KG1 (cell line): ENCODE measurements at regions not wholly inside any gene's neighbourhood (a gene's known extent, or its start where the extent isn't known, plus 50 kb on each side); places are given as distances from the start of the nearest gene placed in this dataset.

Experiments
- DNase-seq: peaks from one replicate; lab custom pipeline; 2025; lab: John Stamatoyannopoulos, UW

DNA sequence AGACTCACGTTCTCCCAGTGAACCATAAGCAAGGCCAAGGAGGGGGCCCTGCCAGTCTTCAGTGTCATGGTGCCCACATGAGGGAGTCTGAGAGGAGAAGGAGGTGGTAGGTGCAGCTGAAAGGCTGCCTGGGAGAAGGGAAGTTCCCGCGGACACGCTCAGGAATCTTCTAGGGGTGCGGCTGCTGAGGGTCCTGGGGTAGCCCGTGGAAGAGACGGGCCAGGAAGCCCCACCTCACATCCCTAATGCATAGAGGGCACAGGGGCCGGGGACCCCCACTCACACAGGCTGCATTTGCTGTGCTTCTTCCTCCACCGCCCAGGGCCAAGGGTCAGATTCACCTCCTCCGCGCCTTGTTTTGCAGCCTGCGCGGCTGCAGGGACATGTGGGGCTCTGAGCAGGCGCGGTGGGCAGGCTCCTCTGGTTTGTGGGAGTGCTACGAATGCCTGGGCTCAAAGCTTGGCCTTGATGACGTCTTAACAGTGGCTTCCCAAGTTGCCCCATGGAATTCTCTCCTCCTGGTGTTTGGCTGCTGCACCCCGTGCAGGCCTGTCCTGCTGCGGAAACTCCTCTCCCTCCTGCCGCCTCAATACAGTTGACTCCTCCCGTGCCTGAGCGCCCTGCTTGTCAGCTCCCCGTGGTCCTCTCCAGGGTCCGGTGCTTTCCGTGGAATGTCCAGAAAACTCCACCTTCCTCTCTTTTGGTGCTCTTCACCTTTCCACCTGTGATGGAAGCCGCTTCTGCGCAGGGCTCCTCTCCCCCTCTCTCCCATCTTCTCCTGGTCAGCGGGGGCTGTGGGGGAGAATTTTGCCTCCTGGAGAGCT is 95.7 kb downstream of the VAPA start:
- DNase-seq: no peak

- DNase-seq: no peak
These were observed 96.8 kb downstream of the VAPA start for GRCh38 chr18:10010611-10011015.

GRCh38 chr18:10011061-10011460 is 97.2 kb downstream of the VAPA start:
- no peak for DNase-seq

GRCh38 chr18:10011751-10012150 is 97.9 kb downstream of the VAPA start:
- DNase-seq: no peak

- DNase-seq: no peak
These were observed 98.7 kb downstream of the VAPA start for GRCh38 chr18:10012526-10012925.

DNA sequence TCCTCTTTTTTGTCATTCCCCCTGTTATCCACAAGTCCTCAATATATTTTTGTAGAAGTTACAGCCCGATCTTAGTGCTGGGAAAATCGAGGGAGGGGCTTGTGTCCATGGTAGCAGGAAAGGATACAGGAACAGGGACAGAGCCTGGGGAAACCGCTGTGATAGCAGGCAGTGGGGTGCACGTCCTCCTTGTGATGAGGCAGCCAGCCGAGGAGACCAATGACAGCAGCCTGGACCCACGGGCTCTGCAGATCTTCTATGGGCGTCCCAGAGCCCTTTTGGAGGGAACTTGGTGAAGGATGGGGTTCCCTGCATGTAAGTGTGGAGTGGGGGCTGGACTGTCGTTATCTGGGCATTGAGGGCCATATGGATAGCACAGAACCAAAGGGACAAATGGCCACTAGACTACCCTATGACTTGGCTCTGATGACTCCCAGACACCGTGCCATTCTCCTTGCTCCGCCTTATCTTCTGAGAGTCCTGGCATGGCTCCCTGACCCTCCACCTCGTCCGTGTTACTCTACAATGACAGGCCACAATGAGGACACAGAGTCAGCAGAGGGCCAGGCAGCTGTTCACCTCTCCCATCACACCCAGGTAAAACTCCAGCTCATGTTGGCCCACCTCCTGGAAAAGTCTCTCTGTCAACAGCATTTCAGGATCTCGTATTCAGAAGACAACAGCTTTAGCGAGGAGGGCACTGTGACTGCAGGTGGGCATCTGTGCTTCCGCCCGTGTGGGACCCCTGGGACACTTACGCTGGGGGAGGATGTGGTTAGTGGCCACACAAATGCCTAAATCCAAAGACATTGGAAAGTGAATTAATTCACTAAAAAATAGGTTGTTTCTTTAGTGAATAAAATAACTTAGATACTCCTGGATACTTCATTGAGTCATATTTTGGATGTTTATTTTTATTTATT is 100.1 kb downstream of the VAPA start:
- no peak for DNase-seq

GRCh38 chr18:10015288-10015701 is 101.5 kb downstream of the VAPA start:
- DNase-seq: no peak

DNA sequence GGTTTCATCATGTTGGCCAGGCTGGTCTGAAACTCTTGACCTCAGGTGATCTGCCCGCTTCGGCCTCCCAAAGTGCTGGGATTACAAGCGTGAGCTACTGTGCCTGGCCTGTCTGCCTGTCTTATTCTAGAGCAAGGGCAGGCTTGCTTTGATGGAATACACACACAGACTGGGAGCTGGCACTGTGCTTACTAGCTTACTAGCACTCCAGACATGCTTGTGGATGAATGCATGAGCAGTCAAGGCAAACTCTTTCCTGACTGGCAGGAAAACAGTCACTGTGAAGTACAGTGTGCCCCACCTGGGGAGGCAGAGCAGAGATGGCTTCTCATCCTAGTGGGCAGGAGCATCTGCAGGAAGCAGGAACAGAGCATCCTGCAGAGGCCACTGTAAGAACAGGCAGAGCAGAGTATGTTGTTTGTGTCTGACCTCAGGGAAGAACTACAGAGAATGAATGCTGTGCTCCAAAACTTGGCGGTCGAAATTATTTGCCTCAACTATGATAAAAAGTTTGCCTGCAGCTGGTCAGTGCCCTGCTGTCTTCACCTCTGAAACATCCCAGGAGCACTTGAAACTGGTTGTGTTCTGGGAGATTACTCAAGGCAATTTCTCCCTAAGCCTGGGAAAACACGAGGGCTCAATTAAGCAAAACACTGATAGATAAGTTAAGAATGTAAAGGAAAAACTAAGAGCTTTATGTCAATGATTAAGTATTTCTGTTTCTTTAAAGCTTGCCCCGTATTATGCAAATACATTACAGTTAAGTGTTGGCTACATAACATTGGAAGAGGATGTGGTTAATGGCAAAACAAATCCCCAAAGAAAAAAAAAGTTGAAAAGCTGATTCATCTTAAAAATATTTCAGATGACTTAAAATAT is 102.4 kb downstream of the VAPA start:
- no peak for DNase-seq

GRCh38 chr18:10017043-10017442 is 103.2 kb downstream of the VAPA start:
- no peak for DNase-seq

DNA sequence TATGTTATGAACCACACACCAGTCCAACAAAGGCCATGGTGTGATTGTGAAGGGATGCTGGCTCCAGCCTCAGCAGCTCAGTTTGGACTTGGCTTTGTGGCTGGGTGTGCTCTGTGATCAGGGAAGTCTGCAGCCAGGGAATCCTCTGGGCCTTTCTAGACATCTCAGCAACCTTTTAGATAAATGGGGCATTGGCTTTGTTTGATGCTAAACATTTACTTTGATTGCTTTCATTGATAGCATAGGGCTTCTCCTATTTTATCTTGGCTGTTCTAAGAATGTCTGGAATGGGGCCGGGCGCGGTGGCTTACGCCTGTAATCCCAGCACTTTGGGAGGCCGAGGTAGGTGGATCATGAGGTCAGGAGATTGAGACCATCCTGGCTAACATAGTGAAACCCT is 104.5 kb downstream of the VAPA start:
- DNase-seq: no peak

DNA sequence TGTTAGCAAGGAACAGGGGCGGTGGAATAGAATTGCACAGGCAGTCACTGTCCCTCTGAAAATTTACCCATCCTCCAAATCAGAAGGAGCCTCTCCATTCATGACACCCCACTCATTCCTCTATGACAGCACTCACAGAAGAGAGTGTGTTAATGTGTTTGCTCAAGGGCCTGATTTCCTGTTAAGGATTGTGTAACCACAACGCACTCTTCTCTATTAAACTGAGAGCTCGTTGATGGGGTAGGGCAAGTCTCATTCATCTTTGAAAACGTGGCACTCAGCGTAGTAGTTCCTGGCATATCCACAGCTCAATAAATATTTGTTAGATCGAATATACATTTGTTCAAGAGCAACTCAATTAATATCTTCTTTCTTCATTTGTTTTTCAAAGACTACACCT is 106.4 kb downstream of the VAPA start:
- DNase-seq: no peak

DNA sequence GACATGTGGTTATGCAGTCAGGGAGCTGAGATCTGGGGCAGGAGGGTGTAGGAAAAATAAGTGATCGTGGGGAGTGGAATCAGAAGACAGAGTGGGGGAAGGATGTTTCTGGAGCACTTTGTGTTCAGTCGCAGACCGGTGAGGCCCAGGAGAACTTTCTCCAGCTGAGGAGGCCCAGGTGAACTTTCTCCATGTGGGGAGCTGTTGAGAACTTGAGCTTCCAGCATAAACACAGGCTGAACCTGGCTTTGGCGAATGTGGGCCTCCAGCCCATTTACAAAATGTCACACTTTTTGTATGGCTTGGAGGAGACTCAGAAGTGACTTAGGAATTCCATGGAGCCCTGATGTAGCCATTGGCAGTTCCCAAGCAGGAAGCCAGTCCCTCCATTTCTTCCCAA is 108.5 kb downstream of the VAPA start:
- DNase-seq: no peak

DNA sequence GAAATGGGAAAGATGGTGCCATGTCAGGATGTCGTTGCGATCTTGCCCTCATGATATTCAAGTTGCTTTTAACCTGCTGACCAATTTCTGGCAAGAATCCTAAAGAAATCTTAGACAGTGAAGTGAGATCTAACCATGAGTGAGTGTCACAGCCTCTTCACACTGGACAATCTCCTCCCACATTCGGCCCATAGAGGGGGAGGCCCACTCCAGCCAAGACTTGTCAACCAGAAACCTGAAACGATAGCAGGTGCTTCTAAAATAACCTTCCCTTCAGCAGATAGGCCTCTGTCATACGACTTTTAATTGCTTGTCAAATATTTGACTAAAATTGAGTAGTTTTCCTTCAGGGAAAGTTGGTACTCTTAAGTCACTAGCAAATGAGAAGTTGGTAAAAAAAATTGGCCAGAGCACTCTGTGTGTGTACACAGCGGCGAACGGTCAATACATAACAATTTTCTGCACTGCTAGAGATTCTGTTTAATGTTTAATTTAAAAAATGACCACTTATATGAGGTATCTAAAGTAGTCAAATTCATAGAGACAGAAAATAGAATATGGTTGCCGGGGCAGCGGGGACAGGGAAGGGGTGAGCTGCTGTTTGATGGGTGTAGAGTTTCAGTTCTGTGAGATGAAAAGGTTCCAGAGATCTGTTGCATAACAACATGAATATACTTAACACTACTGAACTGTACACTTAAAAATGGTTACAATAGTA is 110.2 kb downstream of the VAPA start:
- no peak for DNase-seq

DNA sequence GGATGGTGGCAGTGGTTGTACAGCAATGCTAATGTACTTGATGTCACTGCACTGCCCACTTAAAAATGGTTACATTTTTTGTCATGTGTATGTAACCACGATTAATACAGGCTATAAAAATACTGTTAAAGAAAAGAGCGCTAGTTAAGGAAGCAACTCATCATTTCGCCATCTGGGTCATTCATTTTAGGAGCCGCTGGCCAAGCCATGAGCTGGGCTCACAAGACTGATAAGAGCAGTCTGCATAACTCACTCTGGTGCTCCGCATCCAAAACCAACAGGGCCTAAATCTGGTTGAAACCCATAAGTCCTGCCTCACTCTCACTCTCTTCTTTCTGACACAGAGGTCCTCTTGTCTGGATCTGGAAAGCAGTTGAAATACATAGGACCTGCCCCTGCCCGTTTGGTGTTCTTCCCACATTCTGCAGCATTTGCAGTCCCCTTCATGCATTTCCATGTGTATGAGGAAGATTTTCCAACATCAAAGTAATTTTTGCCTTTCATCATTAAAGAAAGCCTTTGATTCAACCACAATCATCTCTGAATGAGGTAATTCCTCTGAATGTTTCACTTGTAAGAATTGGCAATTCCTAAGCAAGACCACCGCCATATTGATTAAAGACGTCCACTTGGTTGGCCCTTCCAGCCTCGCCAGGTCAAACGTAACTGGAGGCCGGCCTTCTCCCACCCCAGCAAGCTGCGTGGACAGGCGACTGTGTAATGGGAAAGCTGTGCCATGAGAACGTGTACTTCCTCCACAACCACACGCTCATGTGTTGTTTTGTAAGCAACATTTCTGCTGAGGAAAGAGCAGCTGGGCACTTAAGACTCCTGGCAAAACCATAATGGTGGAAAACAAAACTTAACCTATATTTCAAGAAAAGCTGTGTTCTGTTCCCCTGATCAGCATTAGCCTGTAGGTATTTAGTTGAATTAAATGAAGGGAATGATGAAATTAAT is 112.2 kb downstream of the VAPA start:
- DNase-seq: no peak

DNA sequence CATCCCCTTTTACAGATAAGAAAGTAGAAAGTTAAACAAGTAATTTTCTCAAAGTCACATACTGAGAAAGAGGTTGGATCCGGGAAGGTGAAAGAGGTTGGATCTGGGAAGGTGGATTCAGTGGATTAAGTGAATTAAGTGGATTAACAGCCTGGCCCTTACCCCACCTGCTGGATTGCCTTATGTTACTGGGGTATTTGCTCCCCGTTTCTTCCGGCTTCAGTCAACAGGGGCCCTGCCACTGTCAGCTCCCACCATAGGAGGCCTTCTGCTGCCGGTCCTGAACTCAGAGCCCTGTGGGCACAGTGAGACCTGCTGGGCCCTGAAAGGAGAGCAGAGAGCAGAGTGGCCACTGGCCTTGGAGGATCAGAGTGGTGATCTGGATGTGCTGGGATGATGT is 113.2 kb downstream of the VAPA start:
- no peak for DNase-seq

DNA sequence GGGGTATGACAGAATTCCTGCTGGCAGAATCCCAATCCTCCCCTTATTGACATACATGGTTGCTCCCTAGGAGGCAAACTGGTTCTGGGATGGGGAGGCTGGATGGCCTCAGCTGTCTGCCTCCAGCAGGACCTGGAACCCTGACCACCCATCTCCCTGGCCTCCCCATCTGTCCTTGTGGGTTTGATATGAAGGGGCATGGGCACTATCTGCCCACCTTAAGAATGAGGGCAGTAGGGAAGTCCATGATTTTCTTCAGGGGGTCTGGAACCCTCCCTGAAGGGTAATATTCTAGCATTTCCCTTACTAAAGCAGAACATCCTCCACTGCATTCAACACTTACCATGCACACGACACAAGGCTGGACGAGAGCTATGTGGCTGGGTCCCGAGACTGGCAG is 113.6 kb downstream of the VAPA start:
- no peak for DNase-seq

- no peak for DNase-seq
These were observed 115.9 kb downstream of the VAPA start for GRCh38 chr18:10029711-10030110.

DNA sequence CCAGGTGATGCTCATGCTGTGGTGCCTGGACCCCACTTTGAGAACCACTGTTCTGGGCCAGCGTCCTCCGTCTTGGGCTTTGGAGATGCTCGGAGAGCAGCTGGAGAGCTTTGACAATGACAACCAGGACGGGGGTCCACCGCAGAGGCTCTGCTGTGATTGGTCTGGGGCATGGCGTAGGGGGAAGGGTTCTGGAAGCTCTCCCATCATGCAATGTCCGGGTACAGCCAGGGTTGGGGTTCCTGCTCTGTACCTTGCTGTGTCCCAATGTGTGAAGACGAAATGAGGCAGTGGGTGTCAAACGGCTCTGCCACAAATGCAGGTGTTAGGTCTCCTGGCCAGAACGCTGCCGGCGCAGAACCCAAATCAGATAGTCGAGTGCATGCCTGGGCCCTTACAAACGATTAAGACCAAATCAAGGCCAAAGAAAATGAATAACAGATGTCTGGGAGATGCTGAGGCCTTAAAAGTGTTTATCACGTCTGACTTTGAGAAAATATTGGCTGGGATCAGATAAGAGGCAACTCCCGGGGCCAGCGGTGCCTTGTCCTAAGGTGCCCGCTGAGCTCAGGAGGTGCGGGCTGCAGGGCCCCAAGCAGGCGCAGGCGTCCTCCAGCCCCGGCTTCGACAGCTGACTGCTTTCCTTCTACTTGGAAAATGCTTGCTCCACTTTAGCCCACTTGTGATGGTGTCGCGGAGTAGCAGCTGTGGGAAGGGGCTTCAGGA is 117.2 kb downstream of the VAPA start:
- no peak for DNase-seq

DNA sequence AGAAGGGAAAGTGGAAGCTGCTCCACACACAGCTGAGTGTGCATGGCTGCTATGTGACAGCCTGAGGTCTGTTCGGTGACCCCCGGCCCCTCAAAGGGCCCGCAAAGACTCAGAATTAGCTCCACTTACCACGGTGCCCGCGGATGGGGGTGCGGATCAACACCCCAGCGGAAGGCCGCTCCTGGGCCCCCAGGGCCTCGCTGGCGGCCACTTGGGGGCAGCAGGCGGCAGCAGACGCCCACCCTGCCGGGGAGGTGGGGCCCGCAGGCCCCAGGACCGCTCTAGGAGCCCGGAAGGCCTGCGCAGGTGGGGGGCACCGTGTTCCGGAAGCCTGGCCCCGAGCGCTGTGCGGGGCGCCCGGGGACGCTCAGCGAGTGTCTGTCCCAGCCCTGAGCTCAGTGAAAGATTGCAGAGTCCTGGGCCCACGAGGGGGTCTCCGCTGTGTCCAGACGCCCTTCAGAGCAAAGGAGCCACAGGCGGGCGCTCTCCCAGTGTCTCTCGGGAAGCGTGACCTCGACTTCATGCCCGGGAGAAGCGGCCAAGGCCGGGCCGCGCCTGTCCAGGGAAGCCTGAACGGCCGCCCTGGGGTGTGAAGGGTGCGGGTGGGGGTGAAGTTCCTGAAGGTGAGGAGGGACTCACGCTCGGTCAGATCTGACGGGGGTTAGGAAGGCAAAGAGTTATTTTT is 118.7 kb downstream of the VAPA start:
- DNase-seq: peak; percentile 55
